ENCODE measurements at regions not wholly inside any gene's neighbourhood (a gene's known extent, or its start where the extent isn't known, plus 50 kb on each side); places are given as distances from the start of the nearest gene placed in this dataset.
"Not testable (repeated sequence)": the region's sequence is repeated elsewhere in the genome, so short reads cannot be mapped to it uniquely, and the experiment has no call there.

GRCh38 chr5:98543490-98543889 lies 230.0 kb upstream of the RGMB start:
- Histone ChIP-seq H3K4me3 (ENCODE audit: insufficient read depth, low read length) (no peak overlapping the region), H3K36me3 (ENCODE audit: insufficient read depth, low read length) (no peaks in the 10 kb centered on the region), H3K27me3 (ENCODE audit: insufficient read depth, low read length) (no peaks in the 10 kb centered on the region), H3K27ac (ENCODE audit: low read depth, low read length) (no peak overlapping the region), H3K79me2 (ENCODE audit: insufficient read depth, low read length) (no peaks in the 10 kb centered on the region), H3K4me2 (ENCODE audit: insufficient read depth, low read length) (no peak overlapping the region), H3K9me3 (ENCODE audit: low read depth, low read length) (no peaks in the 10 kb centered on the region), H2AFZ (ENCODE audit: low read length) (no peak overlapping the region), H3K4me1 (ENCODE audit: insufficient read depth, low read length) (no peaks in the 10 kb centered on the region), H4K20me1 (ENCODE audit: insufficient read depth, low read length) (no peaks in the 10 kb centered on the region)
- TF ChIP-seq, protein P1, sequence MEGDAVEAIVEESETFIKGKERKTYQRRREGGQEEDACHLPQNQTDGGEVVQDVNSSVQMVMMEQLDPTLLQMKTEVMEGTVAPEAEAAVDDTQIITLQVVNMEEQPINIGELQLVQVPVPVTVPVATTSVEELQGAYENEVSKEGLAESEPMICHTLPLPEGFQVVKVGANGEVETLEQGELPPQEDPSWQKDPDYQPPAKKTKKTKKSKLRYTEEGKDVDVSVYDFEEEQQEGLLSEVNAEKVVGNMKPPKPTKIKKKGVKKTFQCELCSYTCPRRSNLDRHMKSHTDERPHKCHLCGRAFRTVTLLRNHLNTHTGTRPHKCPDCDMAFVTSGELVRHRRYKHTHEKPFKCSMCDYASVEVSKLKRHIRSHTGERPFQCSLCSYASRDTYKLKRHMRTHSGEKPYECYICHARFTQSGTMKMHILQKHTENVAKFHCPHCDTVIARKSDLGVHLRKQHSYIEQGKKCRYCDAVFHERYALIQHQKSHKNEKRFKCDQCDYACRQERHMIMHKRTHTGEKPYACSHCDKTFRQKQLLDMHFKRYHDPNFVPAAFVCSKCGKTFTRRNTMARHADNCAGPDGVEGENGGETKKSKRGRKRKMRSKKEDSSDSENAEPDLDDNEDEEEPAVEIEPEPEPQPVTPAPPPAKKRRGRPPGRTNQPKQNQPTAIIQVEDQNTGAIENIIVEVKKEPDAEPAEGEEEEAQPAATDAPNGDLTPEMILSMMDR (IDR thresholded peaks at IDR 0.05; ENCODE audit: extremely low read depth, low read depth, low read length): no peak
- DNase-seq (ENCODE audit: insufficient read length, low spot score, missing footprints): no peak

DNA sequence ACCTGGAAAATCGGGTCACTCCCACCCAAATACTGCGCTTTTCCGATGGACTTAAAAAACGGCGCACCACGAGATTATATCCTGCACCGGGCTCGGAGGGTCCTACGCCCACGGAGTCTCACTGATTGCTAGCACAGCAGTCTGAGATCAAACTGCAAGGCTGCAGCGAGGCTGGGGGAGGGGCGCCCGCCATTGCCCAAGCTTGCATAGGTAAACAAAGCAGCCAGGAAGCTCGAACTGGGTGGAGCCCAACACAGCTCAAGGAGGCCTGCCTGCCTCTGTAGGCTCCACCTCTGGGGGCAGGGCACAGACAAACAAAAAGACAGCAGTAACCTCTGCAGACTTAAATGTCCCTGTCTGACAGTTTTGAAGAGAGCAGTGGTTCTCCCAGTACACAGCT lies 226.5 kb upstream of the RGMB start:
- not testable (repeated sequence) for H3K4me1 ChIP-seq (ENCODE audit: insufficient read depth, low read length); H3K9me3 ChIP-seq (ENCODE audit: low read depth, low read length); H3K27ac ChIP-seq (ENCODE audit: low read depth, low read length); H4K20me1 ChIP-seq (ENCODE audit: insufficient read depth, low read length); H3K4me2 ChIP-seq (ENCODE audit: insufficient read depth, low read length); H3K36me3 ChIP-seq (ENCODE audit: insufficient read depth, low read length); H3K27me3 ChIP-seq (ENCODE audit: insufficient read depth, low read length); H2AFZ ChIP-seq (ENCODE audit: low read length); DNase-seq (ENCODE audit: insufficient read length, low spot score, missing footprints); H3K79me2 ChIP-seq (ENCODE audit: insufficient read depth, low read length); H3K4me3 ChIP-seq (ENCODE audit: insufficient read depth, low read length)

DNA sequence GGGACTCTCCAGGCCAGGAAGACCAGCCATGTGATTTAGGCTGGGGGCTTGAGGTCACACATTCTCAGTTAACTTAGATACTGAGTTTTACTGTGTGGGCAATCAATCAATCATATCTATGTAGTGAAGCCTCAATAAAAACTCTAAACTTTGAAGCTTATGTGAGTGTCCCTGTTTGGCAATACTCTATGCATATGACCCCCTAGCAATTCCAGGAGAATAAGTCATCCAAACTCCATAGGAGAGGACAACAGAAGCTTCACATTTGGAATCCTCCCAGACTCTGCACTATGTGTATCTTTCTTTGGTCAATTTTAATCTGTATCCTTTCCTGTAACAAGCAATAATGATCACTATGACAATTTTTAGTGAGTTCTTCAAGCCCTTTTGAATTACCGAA lies 216.8 kb upstream of the RGMB start:
- peaks cover 14% of the 10 kb centered on the region for H3K4me1 ChIP-seq (ENCODE audit: insufficient read depth, low read length)
- no peaks in the 10 kb centered on the region for H3K9me3 ChIP-seq (ENCODE audit: low read depth, low read length)
- no peaks in the 10 kb centered on the region for H4K20me1 ChIP-seq (ENCODE audit: insufficient read depth, low read length)
- H3K4me2 ChIP-seq (ENCODE audit: insufficient read depth, low read length): no peak overlapping the region
- no peak overlapping the region for H3K27ac ChIP-seq (ENCODE audit: low read depth, low read length)
- DNase-seq (ENCODE audit: insufficient read length, low spot score, missing footprints): no peak
- no peak overlapping the region for H3K4me3 ChIP-seq (ENCODE audit: insufficient read depth, low read length)
- H3K27me3 ChIP-seq (ENCODE audit: insufficient read depth, low read length): no peaks in the 10 kb centered on the region
- TF ChIP-seq, protein P1 (IDR thresholded peaks at IDR 0.05; ENCODE audit: extremely low read depth, low read depth, low read length): no peak
- H3K79me2 ChIP-seq (ENCODE audit: insufficient read depth, low read length): no peaks in the 10 kb centered on the region
- H2AFZ ChIP-seq (ENCODE audit: low read length): no peak overlapping the region
- H3K36me3 ChIP-seq (ENCODE audit: insufficient read depth, low read length): no peaks in the 10 kb centered on the region

- no peaks in the 10 kb centered on the region for H4K20me1 ChIP-seq (ENCODE audit: insufficient read depth, low read length)
- H3K9me3 ChIP-seq (ENCODE audit: low read depth, low read length): no peaks in the 10 kb centered on the region
- H3K79me2 ChIP-seq (ENCODE audit: insufficient read depth, low read length): no peaks in the 10 kb centered on the region
- H2AFZ ChIP-seq (ENCODE audit: low read length): no peak overlapping the region
- H3K27me3 ChIP-seq (ENCODE audit: insufficient read depth, low read length): no peaks in the 10 kb centered on the region
- TF ChIP-seq, protein P1 (IDR thresholded peaks at IDR 0.05; ENCODE audit: extremely low read depth, low read depth, low read length): no peak
- H3K4me3 ChIP-seq (ENCODE audit: insufficient read depth, low read length): no peak overlapping the region
- H3K4me1 ChIP-seq (ENCODE audit: insufficient read depth, low read length): peaks cover 14% of the 10 kb centered on the region
- no peak overlapping the region for H3K27ac ChIP-seq (ENCODE audit: low read depth, low read length)
- no peaks in the 10 kb centered on the region for H3K36me3 ChIP-seq (ENCODE audit: insufficient read depth, low read length)
- DNase-seq (ENCODE audit: insufficient read length, low spot score, missing footprints): no peak
- H3K4me2 ChIP-seq (ENCODE audit: insufficient read depth, low read length): no peak overlapping the region
Observed at GRCh38 chr5:98557916-98558315, 215.5 kb upstream of the RGMB start.

Measured in osteoblast (primary cell).